DND-41 (cell line): ENCODE measurements at regions not wholly inside any gene's neighbourhood (a gene's known extent, or its start where the extent isn't known, plus 50 kb on each side); places are given as distances from the start of the nearest gene placed in this dataset.

Experiments
- EZH2 ChIP-seq: IDR thresholded peaks from 3 replicates; pipeline ENCODE4 v1.6.1; 2012; ENCODE audit warnings: borderline replicate concordance, low read depth, mild to moderate bottlenecking, moderate library complexity, low read length, inconsistent platforms; ENCODE audit not compliant: severe bottlenecking
- TF ChIP-seq, protein P1 (sequence below): IDR thresholded peaks from 2 replicates; pipeline ENCODE4 v1.5.1; 2012; ENCODE audit warnings: borderline replicate concordance, low read length, moderate library complexity, mild to moderate bottlenecking; ENCODE audit not compliant: poor library complexity, severe bottlenecking; ENCODE audit errors: extremely low read depth

DNA sequence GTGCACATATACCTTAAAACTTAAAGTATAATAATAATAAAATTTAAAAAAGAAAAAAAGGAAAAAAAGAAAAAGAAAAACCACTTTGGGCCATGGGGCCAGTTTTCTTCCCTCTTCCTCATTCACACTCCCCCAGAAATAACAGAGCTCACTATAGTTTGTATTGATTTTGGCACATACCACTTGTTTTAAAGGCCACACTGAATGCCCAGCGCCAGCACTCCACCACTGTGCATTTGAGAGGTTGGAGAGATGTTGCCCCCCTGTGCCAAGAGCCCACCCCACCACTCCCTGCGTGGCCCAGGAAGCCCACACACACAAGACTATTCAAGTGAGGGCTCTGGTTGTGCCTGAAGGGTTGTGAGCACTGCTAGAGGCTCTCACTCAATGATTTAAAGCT, 1536.3 kb downstream of the TSPY10 start:
- TF ChIP-seq, protein P1, sequence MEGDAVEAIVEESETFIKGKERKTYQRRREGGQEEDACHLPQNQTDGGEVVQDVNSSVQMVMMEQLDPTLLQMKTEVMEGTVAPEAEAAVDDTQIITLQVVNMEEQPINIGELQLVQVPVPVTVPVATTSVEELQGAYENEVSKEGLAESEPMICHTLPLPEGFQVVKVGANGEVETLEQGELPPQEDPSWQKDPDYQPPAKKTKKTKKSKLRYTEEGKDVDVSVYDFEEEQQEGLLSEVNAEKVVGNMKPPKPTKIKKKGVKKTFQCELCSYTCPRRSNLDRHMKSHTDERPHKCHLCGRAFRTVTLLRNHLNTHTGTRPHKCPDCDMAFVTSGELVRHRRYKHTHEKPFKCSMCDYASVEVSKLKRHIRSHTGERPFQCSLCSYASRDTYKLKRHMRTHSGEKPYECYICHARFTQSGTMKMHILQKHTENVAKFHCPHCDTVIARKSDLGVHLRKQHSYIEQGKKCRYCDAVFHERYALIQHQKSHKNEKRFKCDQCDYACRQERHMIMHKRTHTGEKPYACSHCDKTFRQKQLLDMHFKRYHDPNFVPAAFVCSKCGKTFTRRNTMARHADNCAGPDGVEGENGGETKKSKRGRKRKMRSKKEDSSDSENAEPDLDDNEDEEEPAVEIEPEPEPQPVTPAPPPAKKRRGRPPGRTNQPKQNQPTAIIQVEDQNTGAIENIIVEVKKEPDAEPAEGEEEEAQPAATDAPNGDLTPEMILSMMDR = no peak
- no peak for TF ChIP-seq EZH2
